ENCODE measurements at regions not wholly inside any gene's neighbourhood (a gene's known extent, or its start where the extent isn't known, plus 50 kb on each side); places are given as distances from the start of the nearest gene placed in this dataset.
A peak's percentile ranks its signal among the peaks of the same experiment; 100 is the strongest.
"Not testable (repeated sequence)": the region's sequence is repeated elsewhere in the genome, so short reads cannot be mapped to it uniquely, and the experiment has no call there.

DNA sequence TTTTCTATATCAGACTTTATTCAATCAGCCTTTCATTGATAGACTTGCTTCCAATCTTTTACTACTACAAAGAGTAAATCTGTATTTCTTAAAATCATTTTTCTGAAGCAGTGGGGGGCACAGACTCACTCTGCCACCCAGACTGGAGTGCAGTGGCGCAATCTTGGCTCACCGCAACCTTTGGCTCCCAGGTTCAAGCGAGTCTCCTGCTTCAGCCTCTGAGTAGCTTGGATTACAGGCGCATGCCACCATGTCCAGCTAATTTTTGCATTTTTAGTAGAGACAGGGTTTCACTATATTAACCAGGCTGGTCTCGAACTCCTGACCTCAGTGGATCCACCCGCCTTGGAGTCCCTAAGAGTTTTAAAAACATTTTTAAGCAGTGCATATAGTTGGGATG lies 270.6 kb upstream of the REG3G start:
- no peak overlapping the region for H4K8ac ChIP-seq (ENCODE audit: low read depth, low read length)
- H3K18ac ChIP-seq (ENCODE audit: low read length) = no peak overlapping the region
- H3K56ac ChIP-seq (ENCODE audit: low read length) = no peak overlapping the region
- H2BK15ac ChIP-seq (replicated peaks; ENCODE audit: low read depth) = no peak overlapping the region
- no CpG with 5 or more reads among the region's 6 CpGs for WGBS (ENCODE audit: extremely low coverage, insufficient coverage, low lambda C conversion rate)
- no peak for DNase-seq
- H3K79me1 ChIP-seq (ENCODE audit: low read length) = no peaks in the 10 kb centered on the region
- H3K27me3 ChIP-seq (ENCODE audit: insufficient read depth, low read length, poor library complexity) = no peaks in the 10 kb centered on the region
- no peak overlapping the region for H2AK5ac ChIP-seq (ENCODE audit: low read length)
- peaks cover 7% of the 10 kb centered on the region for H3K4me1 ChIP-seq (ENCODE audit: control insufficient read depth, low read depth, low read length)
- no peak overlapping the region for H4K5ac ChIP-seq (ENCODE audit: low read length)
- no peaks in the 10 kb centered on the region for H3K79me2 ChIP-seq (ENCODE audit: control insufficient read depth, insufficient read depth, low read length)
- no peak overlapping the region for H3K4me2 ChIP-seq (ENCODE audit: low read length)
- no peak overlapping the region for H3K27ac ChIP-seq (ENCODE audit: low read depth, low read length)
- no peaks in the 10 kb centered on the region for H3K36me3 ChIP-seq (ENCODE audit: control insufficient read depth, insufficient read depth, low read length)
- H2BK5ac ChIP-seq (ENCODE audit: low read length) = no peak overlapping the region
- no peak overlapping the region for H3K9ac ChIP-seq (ENCODE audit: low read length)
- no peak overlapping the region for H3K4me3 ChIP-seq (ENCODE audit: low read length)
- H3K23ac ChIP-seq (ENCODE audit: low read length) = no peak overlapping the region
- no peak overlapping the region for H3K4ac ChIP-seq (ENCODE audit: low read depth, low read length)
- H2BK120ac ChIP-seq (ENCODE audit: low read depth, low read length) = no peak overlapping the region

DNA sequence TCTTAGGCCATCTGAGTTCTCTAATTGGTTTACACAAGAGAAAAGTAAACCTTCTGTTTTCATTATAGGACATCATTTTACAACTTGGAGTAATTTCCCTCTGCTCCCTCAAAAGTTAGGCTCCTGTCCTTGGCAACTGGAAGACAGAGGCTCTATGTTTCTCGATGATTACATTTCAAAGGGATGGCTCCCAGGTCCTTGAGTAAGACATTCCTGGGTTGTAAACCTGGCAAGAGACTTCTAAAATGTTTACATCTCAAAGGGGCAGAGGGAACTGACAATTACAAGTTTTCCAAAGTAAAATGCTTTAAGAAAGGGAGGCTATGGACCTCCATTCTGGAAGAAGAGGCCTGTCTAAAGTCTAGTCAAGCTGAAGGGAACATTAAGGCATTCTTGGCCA lies 268.3 kb upstream of the REG3G start:
- peak overlapping the region; percentile 45 for H2BK5ac ChIP-seq (ENCODE audit: low read length)
- peak overlapping the region; percentile 38 for H3K56ac ChIP-seq (ENCODE audit: low read length)
- no peak overlapping the region for H2BK15ac ChIP-seq (replicated peaks; ENCODE audit: low read depth)
- no peak overlapping the region for H3K9ac ChIP-seq (ENCODE audit: low read length)
- WGBS (ENCODE audit: extremely low coverage, insufficient coverage, low lambda C conversion rate) = no CpG with 5 or more reads among the region's 1 CpG
- DNase-seq = peak; percentile 55
- no peak overlapping the region for H4K5ac ChIP-seq (ENCODE audit: low read length)
- no peak overlapping the region for H3K4me2 ChIP-seq (ENCODE audit: low read length)
- no peaks in the 10 kb centered on the region for H3K36me3 ChIP-seq (ENCODE audit: control insufficient read depth, insufficient read depth, low read length)
- H3K4me3 ChIP-seq (ENCODE audit: low read length) = no peak overlapping the region
- H3K79me2 ChIP-seq (ENCODE audit: control insufficient read depth, insufficient read depth, low read length) = no peaks in the 10 kb centered on the region
- H3K4ac ChIP-seq (ENCODE audit: low read depth, low read length) = no peak overlapping the region
- no peak overlapping the region for H2BK120ac ChIP-seq (ENCODE audit: low read depth, low read length)
- H3K4me1 ChIP-seq (ENCODE audit: control insufficient read depth, low read depth, low read length) = peaks cover 7% of the 10 kb centered on the region
- H3K18ac ChIP-seq (ENCODE audit: low read length) = peak overlapping the region; percentile 80
- no peak overlapping the region for H2AK5ac ChIP-seq (ENCODE audit: low read length)
- H3K23ac ChIP-seq (ENCODE audit: low read length) = no peak overlapping the region
- H3K27ac ChIP-seq (ENCODE audit: low read depth, low read length) = peak overlapping the region; percentile 78
- peak overlapping the region; percentile 13 for H4K8ac ChIP-seq (ENCODE audit: low read depth, low read length)
- no peaks in the 10 kb centered on the region for H3K79me1 ChIP-seq (ENCODE audit: low read length)
- H3K27me3 ChIP-seq (ENCODE audit: insufficient read depth, low read length, poor library complexity) = no peaks in the 10 kb centered on the region

DNA sequence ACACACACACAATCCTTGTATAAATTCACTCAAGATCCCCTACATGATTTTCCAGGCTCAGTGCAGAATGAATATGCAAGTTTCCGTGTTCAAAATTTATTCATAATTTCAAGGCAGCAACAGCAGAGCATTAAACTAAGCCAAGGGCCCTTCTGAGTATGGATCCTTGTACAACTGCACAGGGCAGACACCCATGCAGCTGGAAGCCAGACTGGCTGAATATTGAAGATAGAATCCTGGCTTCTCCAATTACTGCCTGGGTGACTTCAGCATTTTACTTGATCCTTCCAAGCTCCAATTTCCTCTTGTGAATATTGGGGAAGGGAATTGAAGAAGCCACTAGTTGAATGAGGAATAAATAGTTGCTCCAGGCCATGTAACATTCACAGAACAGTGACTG lies 267.9 kb upstream of the REG3G start:
- H4K8ac ChIP-seq (ENCODE audit: low read depth, low read length) = no peak overlapping the region
- H3K4me1 ChIP-seq (ENCODE audit: control insufficient read depth, low read depth, low read length) = peaks cover 7% of the 10 kb centered on the region
- no peaks in the 10 kb centered on the region for H3K79me2 ChIP-seq (ENCODE audit: control insufficient read depth, insufficient read depth, low read length)
- H3K23ac ChIP-seq (ENCODE audit: low read length) = no peak overlapping the region
- no peak overlapping the region for H3K9ac ChIP-seq (ENCODE audit: low read length)
- H2BK120ac ChIP-seq (ENCODE audit: low read depth, low read length) = peak overlapping the region; percentile 64
- DNase-seq = peak; percentile 38
- peak overlapping the region; percentile 80 for H3K18ac ChIP-seq (ENCODE audit: low read length)
- no peaks in the 10 kb centered on the region for H3K79me1 ChIP-seq (ENCODE audit: low read length)
- peak overlapping the region; percentile 38 for H3K56ac ChIP-seq (ENCODE audit: low read length)
- H3K27me3 ChIP-seq (ENCODE audit: insufficient read depth, low read length, poor library complexity) = no peaks in the 10 kb centered on the region
- no CpG with 5 or more reads among the region's 1 CpG for WGBS (ENCODE audit: extremely low coverage, insufficient coverage, low lambda C conversion rate)
- H3K4ac ChIP-seq (ENCODE audit: low read depth, low read length) = no peak overlapping the region
- peak overlapping the region; percentile 78 for H3K27ac ChIP-seq (ENCODE audit: low read depth, low read length)
- no peak overlapping the region for H2AK5ac ChIP-seq (ENCODE audit: low read length)
- H2BK5ac ChIP-seq (ENCODE audit: low read length) = peak overlapping the region; percentile 45
- no peak overlapping the region for H2BK15ac ChIP-seq (replicated peaks; ENCODE audit: low read depth)
- H3K4me2 ChIP-seq (ENCODE audit: low read length) = no peak overlapping the region
- H3K4me3 ChIP-seq (ENCODE audit: low read length) = no peak overlapping the region
- no peaks in the 10 kb centered on the region for H3K36me3 ChIP-seq (ENCODE audit: control insufficient read depth, insufficient read depth, low read length)
- H4K5ac ChIP-seq (ENCODE audit: low read length) = no peak overlapping the region

DNA sequence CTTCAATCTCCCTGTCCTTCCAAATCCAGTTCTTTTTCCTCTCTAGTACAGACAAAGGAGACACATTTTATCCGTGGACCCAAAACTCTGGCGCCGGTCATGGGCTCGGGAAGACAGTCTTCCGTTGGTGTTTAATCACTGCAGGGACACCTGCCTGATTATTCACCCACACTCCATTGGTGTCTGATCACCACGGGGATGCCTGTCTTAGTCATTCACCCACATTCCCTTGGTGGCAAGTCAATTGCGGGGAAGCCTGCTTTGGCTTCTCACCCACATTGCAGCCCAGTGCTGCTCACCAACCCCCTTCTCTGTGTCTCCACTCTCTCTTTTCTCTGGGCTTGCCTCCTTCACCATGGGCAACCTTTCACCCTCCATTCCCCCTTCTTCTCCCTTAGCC lies 266.7 kb upstream of the REG3G start:
- H3K79me2 ChIP-seq (ENCODE audit: control insufficient read depth, insufficient read depth, low read length); H3K56ac ChIP-seq (ENCODE audit: low read length); H4K8ac ChIP-seq (ENCODE audit: low read depth, low read length); H3K79me1 ChIP-seq (ENCODE audit: low read length); H3K18ac ChIP-seq (ENCODE audit: low read length); H2BK15ac ChIP-seq (replicated peaks; ENCODE audit: low read depth); H3K4me1 ChIP-seq (ENCODE audit: control insufficient read depth, low read depth, low read length); H2BK5ac ChIP-seq (ENCODE audit: low read length); H2BK120ac ChIP-seq (ENCODE audit: low read depth, low read length); H3K36me3 ChIP-seq (ENCODE audit: control insufficient read depth, insufficient read depth, low read length); H3K4me2 ChIP-seq (ENCODE audit: low read length); H4K5ac ChIP-seq (ENCODE audit: low read length); H3K9ac ChIP-seq (ENCODE audit: low read length); H3K27me3 ChIP-seq (ENCODE audit: insufficient read depth, low read length, poor library complexity); DNase-seq; H3K4me3 ChIP-seq (ENCODE audit: low read length); H2AK5ac ChIP-seq (ENCODE audit: low read length); H3K23ac ChIP-seq (ENCODE audit: low read length); H3K4ac ChIP-seq (ENCODE audit: low read depth, low read length); H3K27ac ChIP-seq (ENCODE audit: low read depth, low read length): not testable (repeated sequence)
- WGBS (ENCODE audit: extremely low coverage, insufficient coverage, low lambda C conversion rate) = no CpG with 5 or more reads among the region's 7 CpGs

DNA sequence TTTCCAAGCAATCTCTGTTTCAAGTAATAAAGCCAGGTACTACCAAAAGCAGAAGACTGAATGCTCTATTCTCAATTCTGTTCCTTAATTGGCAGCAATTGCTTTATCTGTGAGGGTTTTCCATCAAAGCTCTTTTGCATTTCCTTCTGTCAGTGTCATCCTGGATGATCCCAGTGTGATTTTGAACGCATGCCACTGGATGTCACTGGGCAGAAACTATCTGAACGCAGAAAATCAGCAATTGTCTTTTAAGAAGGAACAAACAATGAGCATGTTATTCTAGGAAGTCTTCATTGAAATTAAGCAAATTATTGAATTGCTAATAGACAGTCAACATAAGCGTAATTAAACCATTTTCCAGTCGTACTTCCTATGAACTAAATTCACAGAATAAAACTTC lies 259.0 kb upstream of the REG3G start:
- no CpG with 5 or more reads among the region's 4 CpGs for WGBS (ENCODE audit: extremely low coverage, insufficient coverage, low lambda C conversion rate)
- Histone ChIP-seq H3K4me1 (ENCODE audit: control insufficient read depth, low read depth, low read length) (peaks cover 2% of the 10 kb centered on the region), H3K27ac (ENCODE audit: low read depth, low read length) (no peak overlapping the region)

DNA sequence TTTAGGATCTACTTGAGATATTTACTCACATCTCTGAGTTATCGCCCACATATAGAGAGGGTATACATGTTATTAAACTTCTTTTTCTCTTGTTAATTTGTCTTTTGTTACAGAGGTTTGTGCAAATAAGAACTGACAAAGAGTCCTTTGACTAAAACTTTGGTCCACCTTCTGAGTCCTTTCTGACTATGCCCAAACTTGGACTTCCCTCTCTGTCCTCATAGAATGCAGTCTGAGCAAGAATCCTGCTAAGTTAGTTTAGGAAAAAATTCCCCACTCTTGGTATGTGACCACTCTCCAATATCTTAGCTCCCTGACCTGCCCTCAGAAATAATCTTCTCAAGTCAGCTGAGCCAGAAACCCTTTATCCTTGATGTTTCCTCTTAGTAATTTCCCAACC lies 257.5 kb upstream of the REG3G start:
- H3K4me3 ChIP-seq (ENCODE audit: low read length) = no peak overlapping the region

More for the DNA sequence above, 259.0 kb upstream of the REG3G start:
- Histone ChIP-seq H2AK5ac (ENCODE audit: low read length) (no peak overlapping the region), H3K9ac (ENCODE audit: low read length) (no peak overlapping the region), H3K4me3 (ENCODE audit: low read length) (no peak overlapping the region), H3K27me3 (ENCODE audit: insufficient read depth, low read length, poor library complexity) (no peaks in the 10 kb centered on the region), H3K23ac (ENCODE audit: low read length) (no peak overlapping the region), H3K4ac (ENCODE audit: low read depth, low read length) (no peak overlapping the region), H2BK15ac (replicated peaks; ENCODE audit: low read depth) (no peak overlapping the region), H4K5ac (ENCODE audit: low read length) (no peak overlapping the region), H4K8ac (ENCODE audit: low read depth, low read length) (no peak overlapping the region), H3K4me2 (ENCODE audit: low read length) (no peak overlapping the region), H3K36me3 (ENCODE audit: control insufficient read depth, insufficient read depth, low read length) (no peaks in the 10 kb centered on the region), H3K79me1 (ENCODE audit: low read length) (no peaks in the 10 kb centered on the region), H3K18ac (ENCODE audit: low read length) (no peak overlapping the region), H3K56ac (ENCODE audit: low read length) (no peak overlapping the region), H2BK120ac (ENCODE audit: low read depth, low read length) (no peak overlapping the region), H2BK5ac (ENCODE audit: low read length) (no peak overlapping the region), H3K79me2 (ENCODE audit: control insufficient read depth, insufficient read depth, low read length) (no peaks in the 10 kb centered on the region)
- DNase-seq = no peak

More for the DNA sequence above, 257.5 kb upstream of the REG3G start:
- Histone ChIP-seq H3K79me1 (ENCODE audit: low read length) (no peaks in the 10 kb centered on the region), H3K36me3 (ENCODE audit: control insufficient read depth, insufficient read depth, low read length) (no peaks in the 10 kb centered on the region), H3K18ac (ENCODE audit: low read length) (no peak overlapping the region), H2BK5ac (ENCODE audit: low read length) (no peak overlapping the region), H3K4me1 (ENCODE audit: control insufficient read depth, low read depth, low read length) (peaks cover 2% of the 10 kb centered on the region), H3K23ac (ENCODE audit: low read length) (no peak overlapping the region), H3K4ac (ENCODE audit: low read depth, low read length) (no peak overlapping the region), H2BK15ac (replicated peaks; ENCODE audit: low read depth) (no peak overlapping the region), H4K5ac (ENCODE audit: low read length) (no peak overlapping the region), H2BK120ac (ENCODE audit: low read depth, low read length) (no peak overlapping the region), H4K8ac (ENCODE audit: low read depth, low read length) (no peak overlapping the region), H3K27me3 (ENCODE audit: insufficient read depth, low read length, poor library complexity) (no peaks in the 10 kb centered on the region), H3K9ac (ENCODE audit: low read length) (no peak overlapping the region), H3K27ac (ENCODE audit: low read depth, low read length) (no peak overlapping the region), H2AK5ac (ENCODE audit: low read length) (no peak overlapping the region), H3K79me2 (ENCODE audit: control insufficient read depth, insufficient read depth, low read length) (no peaks in the 10 kb centered on the region), H3K4me2 (ENCODE audit: low read length) (no peak overlapping the region), H3K56ac (ENCODE audit: low read length) (no peak overlapping the region)
- WGBS (ENCODE audit: extremely low coverage, insufficient coverage, low lambda C conversion rate) = no CpG with 5 or more reads among the region's 1 CpG
- DNase-seq = no peak
